ENCODE measurements at regions not wholly inside any gene's neighbourhood (a gene's known extent, or its start where the extent isn't known, plus 50 kb on each side); places are given as distances from the start of the nearest gene placed in this dataset.

DNA sequence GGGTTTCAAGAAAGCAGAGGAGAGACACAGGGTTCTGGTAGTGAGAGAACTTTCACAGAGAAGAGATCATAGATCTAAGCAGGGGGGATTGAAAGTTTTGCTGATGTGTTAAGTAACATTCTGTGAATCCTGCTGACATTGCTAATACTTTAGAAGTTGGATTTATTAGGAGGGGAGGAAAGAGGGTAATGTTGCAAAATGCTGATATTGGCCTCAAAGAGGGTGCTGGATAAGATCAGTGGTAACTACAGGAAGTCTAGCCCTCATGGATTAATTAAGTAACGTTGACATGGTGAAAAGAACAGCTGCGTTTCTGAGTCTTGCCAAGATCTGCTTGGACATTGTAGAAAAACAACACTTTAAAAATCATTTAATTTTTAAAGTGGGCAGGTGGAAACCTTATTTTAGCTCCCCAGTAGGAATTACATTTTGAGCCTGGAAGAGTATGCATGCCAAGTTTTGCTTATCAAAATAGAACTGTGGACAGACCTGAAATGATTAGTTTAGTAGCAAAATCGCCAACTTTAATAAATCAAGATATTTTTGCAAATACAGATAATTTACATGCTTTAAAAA is 606.0 kb upstream of the HTR1E start:
- TF ChIP-seq EP300 (IDR thresholded peaks at IDR 0.05; ENCODE audit: borderline replicate concordance): no peak
- TF ChIP-seq TAF1 (IDR thresholded peaks at IDR 0.05; ENCODE audit: low read depth): no peak
- no peak for TF ChIP-seq RAD21 (IDR thresholded peaks at IDR 0.05; ENCODE audit: low read depth)
- no peak for TF ChIP-seq NFIC (IDR thresholded peaks at IDR 0.05)
- TF ChIP-seq TCF12 (IDR thresholded peaks at IDR 0.05; ENCODE audit: low read depth): no peak
- TF ChIP-seq FOXM1 (IDR thresholded peaks at IDR 0.05; ENCODE audit: borderline replicate concordance, low read depth): no peak
- TF ChIP-seq YY1 (IDR thresholded peaks at IDR 0.05; ENCODE audit: low read depth): no peak
- TF ChIP-seq TEAD4 (IDR thresholded peaks at IDR 0.05): no peak
